ENCODE measurements at regions not wholly inside any gene's neighbourhood (a gene's known extent, or its start where the extent isn't known, plus 50 kb on each side); places are given as distances from the start of the nearest gene placed in this dataset.

DNA sequence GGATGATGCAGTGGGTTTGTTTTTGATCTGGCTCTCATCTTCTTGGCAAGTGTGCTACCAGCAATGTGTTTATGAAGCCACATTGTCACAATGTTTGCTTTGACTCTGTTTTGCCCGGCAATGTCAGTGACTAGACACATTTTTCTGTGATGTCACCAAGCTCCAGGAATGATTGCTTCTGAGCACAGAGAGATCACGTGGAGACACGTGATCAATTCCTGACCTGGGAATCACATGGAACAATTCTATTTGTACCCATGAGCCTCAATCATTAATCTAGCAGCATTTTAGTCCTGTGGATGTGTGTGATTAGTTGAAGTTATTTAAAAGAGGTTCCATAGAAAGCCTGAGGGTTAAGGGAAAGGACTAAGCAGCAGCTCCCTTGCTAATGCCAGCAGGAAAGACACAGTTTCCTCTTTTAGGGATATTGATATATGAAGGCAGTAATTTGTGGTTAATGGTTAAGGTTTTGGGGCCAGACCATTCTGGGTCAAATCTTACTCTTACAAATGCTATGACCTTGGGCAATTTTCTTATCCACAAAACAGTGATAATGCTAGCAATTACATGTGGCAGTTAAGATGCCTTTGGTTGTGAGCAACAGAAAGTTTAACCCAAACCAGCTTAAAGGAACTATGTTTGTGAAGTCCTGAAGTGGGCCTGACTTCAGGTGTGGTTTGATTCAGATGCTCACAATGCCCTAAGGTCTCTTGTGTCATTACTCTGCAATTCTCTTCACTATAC, 59.0 kb downstream of the FASLG start:
- WGBS (ENCODE audit: insufficient coverage) = 70% methylated on average over 3 of the region's 3 CpGs
- no peak for DNase-seq

GRCh38 chr1:172719066-172719627, 60.2 kb downstream of the FASLG start:
- Histone ChIP-seq H3K27me3 (ENCODE audit: control insufficient read depth, insufficient read depth, low read length) (no peaks in the 10 kb centered on the region), H3K27ac (ENCODE audit: low read length) (no peak overlapping the region), H3K4me1 (ENCODE audit: control insufficient read depth, insufficient read depth, low read length) (no peaks in the 10 kb centered on the region), H3K36me3 (ENCODE audit: control insufficient read depth, insufficient read depth, low read length) (no peaks in the 10 kb centered on the region), H3K9me3 (replicated peaks; ENCODE audit: control insufficient read depth, low read depth, low read length) (no peaks in the 10 kb centered on the region), H3K4me3 (ENCODE audit: low read length) (no peak overlapping the region)
- 17% methylated on average over 2 of the region's 6 CpGs for WGBS (ENCODE audit: insufficient coverage)
- DNase-seq = peak; percentile 22

More for the DNA sequence above, 59.0 kb downstream of the FASLG start:
- no peaks in the 10 kb centered on the region for H3K36me3 ChIP-seq (ENCODE audit: control insufficient read depth, insufficient read depth, low read length)
- H3K4me3 ChIP-seq (ENCODE audit: low read length) = no peak overlapping the region
- H3K27ac ChIP-seq (ENCODE audit: low read length) = no peak overlapping the region
- H3K4me1 ChIP-seq (ENCODE audit: control insufficient read depth, insufficient read depth, low read length) = no peaks in the 10 kb centered on the region
- H3K9me3 ChIP-seq (replicated peaks; ENCODE audit: control insufficient read depth, low read depth, low read length) = no peaks in the 10 kb centered on the region
- H3K27me3 ChIP-seq (ENCODE audit: control insufficient read depth, insufficient read depth, low read length) = no peaks in the 10 kb centered on the region

- no peaks in the 10 kb centered on the region for H3K9me3 ChIP-seq (replicated peaks; ENCODE audit: control insufficient read depth, low read depth, low read length)
Measured at GRCh38 chr1:172719694-172720138, 60.8 kb downstream of the FASLG start.

GRCh38 chr1:172720339-172720738, 61.4 kb downstream of the FASLG start:
- 83% methylated on average over 1 of the region's 1 CpG for WGBS (ENCODE audit: insufficient coverage)
- H3K4me3 ChIP-seq (ENCODE audit: low read length) = no peak overlapping the region
- no peaks in the 10 kb centered on the region for H3K4me1 ChIP-seq (ENCODE audit: control insufficient read depth, insufficient read depth, low read length)
- no peak overlapping the region for H3K27ac ChIP-seq (ENCODE audit: low read length)
- DNase-seq = no peak
- H3K9me3 ChIP-seq (replicated peaks; ENCODE audit: control insufficient read depth, low read depth, low read length) = no peaks in the 10 kb centered on the region
- no peaks in the 10 kb centered on the region for H3K36me3 ChIP-seq (ENCODE audit: control insufficient read depth, insufficient read depth, low read length)
- no peaks in the 10 kb centered on the region for H3K27me3 ChIP-seq (ENCODE audit: control insufficient read depth, insufficient read depth, low read length)

More at GRCh38 chr1:172719694-172720138, 60.8 kb downstream of the FASLG start:
- Histone ChIP-seq H3K4me3 (ENCODE audit: low read length) (no peak overlapping the region), H3K27me3 (ENCODE audit: control insufficient read depth, insufficient read depth, low read length) (no peaks in the 10 kb centered on the region), H3K36me3 (ENCODE audit: control insufficient read depth, insufficient read depth, low read length) (no peaks in the 10 kb centered on the region), H3K4me1 (ENCODE audit: control insufficient read depth, insufficient read depth, low read length) (no peaks in the 10 kb centered on the region), H3K27ac (ENCODE audit: low read length) (no peak overlapping the region)
- WGBS (ENCODE audit: insufficient coverage) = 0% methylated on average over 1 of the region's 3 CpGs
- DNase-seq = peak; percentile 34

DNA sequence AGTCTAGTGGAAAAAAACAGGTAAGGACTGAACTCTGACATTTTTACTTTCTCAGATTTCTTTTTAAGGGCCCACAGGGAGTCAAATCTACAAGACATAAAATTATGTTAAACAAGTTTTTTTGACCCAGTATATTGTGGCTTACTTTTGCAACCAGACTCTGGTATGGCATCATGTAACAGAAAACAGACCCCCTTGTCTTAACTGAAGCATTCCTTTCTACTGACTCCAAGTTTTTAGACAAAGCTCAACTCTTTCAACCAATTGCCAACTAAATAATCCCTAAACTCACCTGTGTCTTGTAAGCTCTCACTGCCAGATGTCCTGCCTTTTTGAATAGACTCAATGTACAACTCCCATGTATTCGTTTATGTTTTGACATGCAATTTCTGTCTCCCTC, 64.3 kb downstream of the FASLG start:
- WGBS (ENCODE audit: insufficient coverage) = 31% methylated on average over 1 of the region's 1 CpG
- DNase-seq = no peak
- Histone ChIP-seq H3K4me3 (ENCODE audit: low read length) (no peak overlapping the region), H3K9me3 (replicated peaks; ENCODE audit: control insufficient read depth, low read depth, low read length) (no peaks in the 10 kb centered on the region), H3K27me3 (ENCODE audit: control insufficient read depth, insufficient read depth, low read length) (no peaks in the 10 kb centered on the region), H3K36me3 (ENCODE audit: control insufficient read depth, insufficient read depth, low read length) (no peaks in the 10 kb centered on the region), H3K27ac (ENCODE audit: low read length) (no peak overlapping the region), H3K4me1 (ENCODE audit: control insufficient read depth, insufficient read depth, low read length) (no peaks in the 10 kb centered on the region)

GRCh38 chr1:172724232-172724631, 65.3 kb downstream of the FASLG start:
- DNase-seq = no peak
- no peaks in the 10 kb centered on the region for H3K9me3 ChIP-seq (replicated peaks; ENCODE audit: control insufficient read depth, low read depth, low read length)
- H3K4me3 ChIP-seq (ENCODE audit: low read length) = no peak overlapping the region
- no peak overlapping the region for H3K27ac ChIP-seq (ENCODE audit: low read length)
- no peaks in the 10 kb centered on the region for H3K27me3 ChIP-seq (ENCODE audit: control insufficient read depth, insufficient read depth, low read length)
- no peaks in the 10 kb centered on the region for H3K4me1 ChIP-seq (ENCODE audit: control insufficient read depth, insufficient read depth, low read length)
- H3K36me3 ChIP-seq (ENCODE audit: control insufficient read depth, insufficient read depth, low read length) = no peaks in the 10 kb centered on the region

- Histone ChIP-seq H3K4me3 (ENCODE audit: low read length) (no peak overlapping the region), H3K27me3 (ENCODE audit: control insufficient read depth, insufficient read depth, low read length) (no peaks in the 10 kb centered on the region), H3K36me3 (ENCODE audit: control insufficient read depth, insufficient read depth, low read length) (no peaks in the 10 kb centered on the region), H3K27ac (ENCODE audit: low read length) (no peak overlapping the region), H3K9me3 (replicated peaks; ENCODE audit: control insufficient read depth, low read depth, low read length) (no peaks in the 10 kb centered on the region), H3K4me1 (ENCODE audit: control insufficient read depth, insufficient read depth, low read length) (no peaks in the 10 kb centered on the region)
- DNase-seq = no peak
- no CpG with 5 or more reads among the region's 2 CpGs for WGBS (ENCODE audit: insufficient coverage)
Measured at GRCh38 chr1:172724765-172725613, 66.1 kb downstream of the FASLG start.

- Histone ChIP-seq H3K4me3 (ENCODE audit: low read length) (no peak overlapping the region), H3K9me3 (replicated peaks; ENCODE audit: control insufficient read depth, low read depth, low read length) (no peaks in the 10 kb centered on the region), H3K36me3 (ENCODE audit: control insufficient read depth, insufficient read depth, low read length) (no peaks in the 10 kb centered on the region), H3K27me3 (ENCODE audit: control insufficient read depth, insufficient read depth, low read length) (no peaks in the 10 kb centered on the region), H3K4me1 (ENCODE audit: control insufficient read depth, insufficient read depth, low read length) (no peaks in the 10 kb centered on the region), H3K27ac (ENCODE audit: low read length) (no peak overlapping the region)
- peak; percentile 7 for DNase-seq
- WGBS (ENCODE audit: insufficient coverage) = 43% methylated on average over 1 of the region's 2 CpGs
Measured at GRCh38 chr1:172726740-172727139, 67.8 kb downstream of the FASLG start.

DNA sequence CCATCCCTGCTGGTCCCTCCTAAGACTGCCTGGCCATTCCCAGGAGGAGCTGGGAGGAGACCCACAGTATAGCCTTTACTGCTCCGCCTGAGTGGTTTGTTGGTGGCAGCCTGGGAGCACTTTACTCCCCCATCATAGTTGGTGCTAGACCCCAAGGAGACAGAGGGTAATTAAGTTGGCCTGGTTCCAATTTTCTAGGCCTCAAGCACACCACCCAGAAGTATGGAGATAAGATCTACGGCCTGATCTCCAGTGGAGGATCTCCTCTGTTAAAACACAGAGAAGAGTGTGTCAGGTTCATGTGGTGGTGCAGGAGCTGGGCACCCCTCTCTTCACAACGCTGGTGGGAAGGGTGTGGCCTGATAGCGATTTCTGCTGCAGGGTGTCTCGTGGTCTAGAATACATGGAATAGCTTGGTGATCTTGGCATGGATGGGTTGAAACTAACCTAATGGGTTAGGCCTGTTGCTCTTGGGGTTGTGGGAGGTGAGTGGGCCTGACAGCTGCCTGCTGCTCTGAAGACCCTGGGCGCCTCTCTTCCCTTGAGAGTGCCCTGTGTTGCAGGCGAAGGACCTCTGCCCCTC, 68.5 kb downstream of the FASLG start:
- no peaks in the 10 kb centered on the region for H3K4me1 ChIP-seq (ENCODE audit: control insufficient read depth, insufficient read depth, low read length)
- no peak for DNase-seq
- no peaks in the 10 kb centered on the region for H3K36me3 ChIP-seq (ENCODE audit: control insufficient read depth, insufficient read depth, low read length)
- no peaks in the 10 kb centered on the region for H3K27me3 ChIP-seq (ENCODE audit: control insufficient read depth, insufficient read depth, low read length)
- H3K9me3 ChIP-seq (replicated peaks; ENCODE audit: control insufficient read depth, low read depth, low read length) = no peaks in the 10 kb centered on the region
- no peak overlapping the region for H3K27ac ChIP-seq (ENCODE audit: low read length)
- WGBS (ENCODE audit: insufficient coverage) = 100% methylated on average over 5 of the region's 7 CpGs
- no peak overlapping the region for H3K4me3 ChIP-seq (ENCODE audit: low read length)

Data from muscle of leg (tissue), 3 donors.